ENCODE measurements at regions not wholly inside any gene's neighbourhood (a gene's known extent, or its start where the extent isn't known, plus 50 kb on each side); places are given as distances from the start of the nearest gene placed in this dataset.

- Mint-ChIP-seq H3K27me3 (no peaks in the 10 kb centered on the region), H3K4me3 (no peak overlapping the region), H3K4me1 (no peaks in the 10 kb centered on the region), H3K9me3 (ENCODE audit: insufficient read depth) (no peaks in the 10 kb centered on the region), H3K27ac (no peak overlapping the region)
- Histone ChIP-seq H2AFZ (ENCODE audit: insufficient read depth, low read depth, low read length, poor library complexity, severe bottlenecking) (no peak overlapping the region), H3K4me2 (replicated peaks; ENCODE audit: low read depth, low read length, poor library complexity, severe bottlenecking) (no peak overlapping the region), H3K4me3 (ENCODE audit: control extremely low read depth in 1 of 5, extremely low read depth in 1 of 5, insufficient read depth in 1 of 5, low read depth in 2 of 5, low read length in 4 of 5) (no peak overlapping the region), H3K9me3 (ENCODE audit: control extremely low read depth in 1 of 3, control insufficient read depth in 2 of 3, insufficient read depth in 1 of 3, low read length in 2 of 3) (no peaks in the 10 kb centered on the region), H3K4me1 (ENCODE audit: control insufficient read depth in 2 of 2, insufficient read depth in 2 of 2, low read length in 2 of 2) (no peaks in the 10 kb centered on the region), H3K9ac (ENCODE audit: low read length) (no peak overlapping the region), H3K79me2 (ENCODE audit: control insufficient read depth, insufficient read depth, low read length) (no peaks in the 10 kb centered on the region), H3K36me3 (replicated peaks in 1 of 2; ENCODE audit: control extremely low read depth in 1 of 2, control insufficient read depth in 1 of 2, extremely low read depth in 1 of 2, insufficient read depth in 2 of 2, low read length in 1 of 2) (no peaks in the 10 kb centered on the region), H4K20me1 (ENCODE audit: control insufficient read depth, insufficient read depth, low read length, poor library complexity, severe bottlenecking) (no peaks in the 10 kb centered on the region), H3K27me3 (replicated peaks in 1 of 4; ENCODE audit: control extremely low read depth in 1 of 4, control insufficient read depth in 3 of 4, insufficient read depth in 4 of 4, low read length in 3 of 4) (no peaks in the 10 kb centered on the region), H3K27ac (ENCODE audit: low read length in 2 of 2) (no peak overlapping the region)
- ChIA-PET POLR2A (no interaction called here), CTCF (no interaction called here)
- 92% methylated on average over 1 of the region's 1 CpG for WGBS (ENCODE audit: insufficient coverage)
- ATAC-seq (ENCODE audit: low read depth) (no peak), DNase-seq (no peak)
- intact Hi-C loops (cut with micrococcal nuclease), result no loop called here
- TF ChIP-seq, protein P1, sequence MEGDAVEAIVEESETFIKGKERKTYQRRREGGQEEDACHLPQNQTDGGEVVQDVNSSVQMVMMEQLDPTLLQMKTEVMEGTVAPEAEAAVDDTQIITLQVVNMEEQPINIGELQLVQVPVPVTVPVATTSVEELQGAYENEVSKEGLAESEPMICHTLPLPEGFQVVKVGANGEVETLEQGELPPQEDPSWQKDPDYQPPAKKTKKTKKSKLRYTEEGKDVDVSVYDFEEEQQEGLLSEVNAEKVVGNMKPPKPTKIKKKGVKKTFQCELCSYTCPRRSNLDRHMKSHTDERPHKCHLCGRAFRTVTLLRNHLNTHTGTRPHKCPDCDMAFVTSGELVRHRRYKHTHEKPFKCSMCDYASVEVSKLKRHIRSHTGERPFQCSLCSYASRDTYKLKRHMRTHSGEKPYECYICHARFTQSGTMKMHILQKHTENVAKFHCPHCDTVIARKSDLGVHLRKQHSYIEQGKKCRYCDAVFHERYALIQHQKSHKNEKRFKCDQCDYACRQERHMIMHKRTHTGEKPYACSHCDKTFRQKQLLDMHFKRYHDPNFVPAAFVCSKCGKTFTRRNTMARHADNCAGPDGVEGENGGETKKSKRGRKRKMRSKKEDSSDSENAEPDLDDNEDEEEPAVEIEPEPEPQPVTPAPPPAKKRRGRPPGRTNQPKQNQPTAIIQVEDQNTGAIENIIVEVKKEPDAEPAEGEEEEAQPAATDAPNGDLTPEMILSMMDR (IDR thresholded peaks at IDR 0.05), result no peak
- no peak for TF ChIP-seq EZH2 (IDR thresholded peaks at IDR 0.05; ENCODE audit: borderline replicate concordance, insufficient read depth, low read depth, low read length, poor library complexity, severe bottlenecking)
Measured at GRCh38 chr5:103840600-103840999, 278.0 kb upstream of the NUDT12 start.

DNA sequence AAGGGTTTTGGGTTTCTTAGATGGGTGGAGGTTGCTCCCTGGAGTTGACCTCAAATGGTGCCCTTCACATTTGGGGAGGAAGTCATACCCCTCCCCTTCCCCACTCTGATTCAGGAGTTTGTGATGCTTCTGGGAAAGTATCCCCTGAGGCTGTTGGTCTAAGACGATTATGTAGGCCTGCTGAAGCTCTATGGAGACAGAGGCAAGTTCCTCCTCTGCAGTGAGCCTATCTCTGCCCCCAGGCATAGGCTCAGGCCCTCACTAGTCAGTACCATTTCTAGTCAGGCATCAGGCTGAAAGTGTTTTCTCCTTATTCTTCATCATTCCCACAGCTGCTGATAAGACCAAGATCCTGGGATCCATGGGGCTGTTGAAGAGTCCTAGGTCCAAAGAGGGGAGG is 271.6 kb upstream of the NUDT12 start:
- CTCF ChIA-PET, result no interaction called here

More for the DNA sequence above, 271.6 kb upstream of the NUDT12 start:
- Histone ChIP-seq H3K4me2 (replicated peaks; ENCODE audit: low read depth, low read length, poor library complexity, severe bottlenecking) (no peak overlapping the region), H3K27ac (ENCODE audit: low read length in 2 of 2) (no peak overlapping the region), H4K20me1 (ENCODE audit: control insufficient read depth, insufficient read depth, low read length, poor library complexity, severe bottlenecking) (no peaks in the 10 kb centered on the region), H2AFZ (ENCODE audit: insufficient read depth, low read depth, low read length, poor library complexity, severe bottlenecking) (no peak overlapping the region), H3K9ac (ENCODE audit: low read length) (no peak overlapping the region), H3K36me3 (replicated peaks in 1 of 2; ENCODE audit: control extremely low read depth in 1 of 2, control insufficient read depth in 1 of 2, extremely low read depth in 1 of 2, insufficient read depth in 2 of 2, low read length in 1 of 2) (no peaks in the 10 kb centered on the region), H3K4me1 (ENCODE audit: control insufficient read depth in 2 of 2, insufficient read depth in 2 of 2, low read length in 2 of 2) (no peaks in the 10 kb centered on the region), H3K9me3 (ENCODE audit: control extremely low read depth in 1 of 3, control insufficient read depth in 2 of 3, insufficient read depth in 1 of 3, low read length in 2 of 3) (no peaks in the 10 kb centered on the region), H3K27me3 (replicated peaks in 1 of 4; ENCODE audit: control extremely low read depth in 1 of 4, control insufficient read depth in 3 of 4, insufficient read depth in 4 of 4, low read length in 3 of 4) (no peaks in the 10 kb centered on the region), H3K79me2 (ENCODE audit: control insufficient read depth, insufficient read depth, low read length) (no peaks in the 10 kb centered on the region), H3K4me3 (ENCODE audit: control extremely low read depth in 1 of 5, extremely low read depth in 1 of 5, insufficient read depth in 1 of 5, low read depth in 2 of 5, low read length in 4 of 5) (no peak overlapping the region)
- Mint-ChIP-seq H3K4me3 (no peak overlapping the region), H3K27ac (no peak overlapping the region), H3K9me3 (ENCODE audit: insufficient read depth) (no peaks in the 10 kb centered on the region), H3K4me1 (no peaks in the 10 kb centered on the region), H3K27me3 (no peaks in the 10 kb centered on the region)
- no peak for ATAC-seq (ENCODE audit: low read depth)
- intact Hi-C loops (cut with micrococcal nuclease), result no loop called here
- DNase-seq, result no peak
- TF ChIP-seq, protein P1 (IDR thresholded peaks at IDR 0.05), result no peak
- no peak for TF ChIP-seq EZH2 (IDR thresholded peaks at IDR 0.05; ENCODE audit: borderline replicate concordance, insufficient read depth, low read depth, low read length, poor library complexity, severe bottlenecking)
- 33% methylated on average over 1 of the region's 1 CpG for WGBS (ENCODE audit: insufficient coverage)
- POLR2A ChIA-PET, result no interaction called here
